Stimulated activated naive CD8-positive, alpha-beta T cell treated with anti-CD3 and anti-CD28 coated beads, Interleukin-15, amount 100 ng/mL, for 72 hours (primary cell): ENCODE measurements at regions not wholly inside any gene's neighbourhood (a gene's known extent, or its start where the extent isn't known, plus 50 kb on each side); places are given as distances from the start of the nearest gene placed in this dataset.

Experiments used
- ATAC-seq: fragments of 150-1000 bp; cut with Tn5 transposase; 2 replicates; pipeline ENCODE4 v1.10.0; 2021; ENCODE audit warnings: mild to moderate bottlenecking, moderate library complexity
- DNase-seq, 2 donors: peaks; one replicate each; pipeline ENCODE4 v3.0.0; 2021 to 2022
- H3K27ac Mint-ChIP-seq, 2 donors: one replicate each; pipeline ENCODE4 v1.8.0; 2022; ENCODE audit warnings: mild to moderate bottlenecking in 2 of 2, mixed read lengths in 2 of 2, moderate library complexity in 2 of 2
- H3K27me3 Mint-ChIP-seq: one replicate; pipeline ENCODE4 v1.8.0; 2022; ENCODE audit warnings: mixed read lengths
- H3K4me1 Mint-ChIP-seq: one replicate; pipeline ENCODE4 v1.8.0; 2022; ENCODE audit warnings: mild to moderate bottlenecking, mixed read lengths
- H3K4me3 Mint-ChIP-seq, 2 donors: one replicate each; pipeline ENCODE4 v1.8.0; 2022; ENCODE audit warnings: mild to moderate bottlenecking in 2 of 2, mixed read lengths in 2 of 2, moderate library complexity in 1 of 2
- H3K9me3 Mint-ChIP-seq, 2 donors: one replicate each; pipeline ENCODE4 v1.8.0; 2022; ENCODE audit warnings: mixed read lengths in 2 of 2

- Mint-ChIP-seq H3K4me3 (no peak overlapping the region), H3K27me3 (peaks cover 6% of the 10 kb centered on the region), H3K9me3 (no peaks in the 10 kb centered on the region), H3K4me1 (no peaks in the 10 kb centered on the region), H3K27ac (no peak overlapping the region)
- no peak for ATAC-seq
- DNase-seq: no peak
These were observed 483.2 kb upstream of the BRINP1 start for GRCh38 chr9:119852390-119852789.

GRCh38 chr9:119844431-119844830 is 475.2 kb upstream of the BRINP1 start:
- Mint-ChIP-seq H3K4me3 (no peak overlapping the region), H3K9me3 (no peaks in the 10 kb centered on the region), H3K27ac (peak overlapping the region in 1 of 2 donors; percentile 69), H3K27me3 (no peaks in the 10 kb centered on the region), H3K4me1 (no peaks in the 10 kb centered on the region)
- DNase-seq: no peak
- no peak for ATAC-seq

- H3K4me1 Mint-ChIP-seq: no peaks in the 10 kb centered on the region
- DNase-seq (no peak), ATAC-seq (no peak)
- H3K27ac Mint-ChIP-seq: no peak overlapping the region
- H3K4me3 Mint-ChIP-seq: no peak overlapping the region
- no peaks in the 10 kb centered on the region for H3K27me3 Mint-ChIP-seq
- no peaks in the 10 kb centered on the region for H3K9me3 Mint-ChIP-seq
These were observed 471.8 kb upstream of the BRINP1 start for GRCh38 chr9:119841016-119841415.

- ATAC-seq (no peak), DNase-seq (no peak)
- Mint-ChIP-seq H3K4me3 (no peak overlapping the region), H3K4me1 (no peaks in the 10 kb centered on the region), H3K27ac (no peak overlapping the region), H3K9me3 (no peaks in the 10 kb centered on the region), H3K27me3 (no peaks in the 10 kb centered on the region)
These were observed 470.7 kb upstream of the BRINP1 start for GRCh38 chr9:119839888-119840287.

GRCh38 chr9:119838210-119838609 is 469.0 kb upstream of the BRINP1 start:
- Mint-ChIP-seq H3K4me3 (no peak overlapping the region), H3K27ac (no peak overlapping the region), H3K27me3 (no peaks in the 10 kb centered on the region), H3K4me1 (no peaks in the 10 kb centered on the region), H3K9me3 (no peaks in the 10 kb centered on the region)
- ATAC-seq (no peak), DNase-seq (no peak)

GRCh38 chr9:119836036-119836435 is 466.8 kb upstream of the BRINP1 start:
- H3K4me1 Mint-ChIP-seq: no peaks in the 10 kb centered on the region
- ATAC-seq (no peak), DNase-seq (no peak)
- H3K9me3 Mint-ChIP-seq: no peaks in the 10 kb centered on the region
- H3K27me3 Mint-ChIP-seq: no peaks in the 10 kb centered on the region
- no peak overlapping the region for H3K27ac Mint-ChIP-seq
- no peak overlapping the region for H3K4me3 Mint-ChIP-seq

GRCh38 chr9:119834064-119834620 is 464.9 kb upstream of the BRINP1 start:
- no peak overlapping the region for H3K27ac Mint-ChIP-seq
- no peak overlapping the region for H3K4me3 Mint-ChIP-seq
- ATAC-seq (no peak), DNase-seq (no peak)
- H3K4me1 Mint-ChIP-seq: no peaks in the 10 kb centered on the region
- H3K27me3 Mint-ChIP-seq: no peaks in the 10 kb centered on the region
- no peaks in the 10 kb centered on the region for H3K9me3 Mint-ChIP-seq

GRCh38 chr9:119831309-119831708 is 462.1 kb upstream of the BRINP1 start:
- no peaks in the 10 kb centered on the region for H3K9me3 Mint-ChIP-seq
- H3K4me1 Mint-ChIP-seq: no peaks in the 10 kb centered on the region
- no peak for ATAC-seq
- no peak overlapping the region for H3K4me3 Mint-ChIP-seq
- DNase-seq: no peak
- H3K27ac Mint-ChIP-seq: no peak overlapping the region
- no peaks in the 10 kb centered on the region for H3K27me3 Mint-ChIP-seq

- H3K27me3 Mint-ChIP-seq: no peaks in the 10 kb centered on the region
- H3K4me1 Mint-ChIP-seq: no peaks in the 10 kb centered on the region
- ATAC-seq (no peak), DNase-seq (no peak)
- H3K27ac Mint-ChIP-seq: no peak overlapping the region
- no peaks in the 10 kb centered on the region for H3K9me3 Mint-ChIP-seq
- no peak overlapping the region for H3K4me3 Mint-ChIP-seq
These were observed 460.5 kb upstream of the BRINP1 start for GRCh38 chr9:119829748-119830147.

GRCh38 chr9:119829186-119829585 is 460.0 kb upstream of the BRINP1 start:
- DNase-seq (no peak), ATAC-seq (no peak)
- H3K27ac Mint-ChIP-seq: no peak overlapping the region
- no peaks in the 10 kb centered on the region for H3K9me3 Mint-ChIP-seq
- no peaks in the 10 kb centered on the region for H3K27me3 Mint-ChIP-seq
- H3K4me1 Mint-ChIP-seq: no peaks in the 10 kb centered on the region
- H3K4me3 Mint-ChIP-seq: no peak overlapping the region

- no peak for DNase-seq
- Mint-ChIP-seq H3K9me3 (no peaks in the 10 kb centered on the region), H3K27me3 (no peaks in the 10 kb centered on the region), H3K4me3 (no peak overlapping the region), H3K4me1 (no peaks in the 10 kb centered on the region), H3K27ac (no peak overlapping the region)
- ATAC-seq: no peak
These were observed 458.3 kb upstream of the BRINP1 start for GRCh38 chr9:119827526-119827925.

- H3K27me3 Mint-ChIP-seq: no peaks in the 10 kb centered on the region
- H3K9me3 Mint-ChIP-seq: no peaks in the 10 kb centered on the region
- H3K4me1 Mint-ChIP-seq: no peaks in the 10 kb centered on the region
- no peak overlapping the region for H3K27ac Mint-ChIP-seq
- ATAC-seq (no peak), DNase-seq (no peak)
- H3K4me3 Mint-ChIP-seq: no peak overlapping the region
These were observed 457.9 kb upstream of the BRINP1 start for GRCh38 chr9:119827126-119827525.

GRCh38 chr9:119818726-119819435 is 449.6 kb upstream of the BRINP1 start:
- no peak for ATAC-seq
- no peak for DNase-seq
- H3K4me1 Mint-ChIP-seq: no peaks in the 10 kb centered on the region
- H3K9me3 Mint-ChIP-seq: peaks cover 0 to 5% of the 10 kb centered on the region in 2 donors
- H3K27me3 Mint-ChIP-seq: no peaks in the 10 kb centered on the region
- H3K27ac Mint-ChIP-seq: no peak overlapping the region
- no peak overlapping the region for H3K4me3 Mint-ChIP-seq

- no peak overlapping the region for H3K4me3 Mint-ChIP-seq
- H3K9me3 Mint-ChIP-seq: peaks cover 0 to 6% of the 10 kb centered on the region in 2 donors
These were observed 441.6 kb upstream of the BRINP1 start for GRCh38 chr9:119810645-119811429.

GRCh38 chr9:119803679-119804078 is 434.4 kb upstream of the BRINP1 start:
- no peak for DNase-seq
- no peaks in the 10 kb centered on the region for H3K4me1 Mint-ChIP-seq
- H3K9me3 Mint-ChIP-seq: peaks cover 0 to 4% of the 10 kb centered on the region in 2 donors

More at GRCh38 chr9:119810645-119811429, 441.6 kb upstream of the BRINP1 start:
- H3K27ac Mint-ChIP-seq: no peak overlapping the region
- no peaks in the 10 kb centered on the region for H3K4me1 Mint-ChIP-seq
- ATAC-seq: no peak
- DNase-seq: no peak
- peaks cover 7% of the 10 kb centered on the region for H3K27me3 Mint-ChIP-seq

GRCh38 chr9:119802621-119803020 is 433.4 kb upstream of the BRINP1 start:
- DNase-seq: no peak
- H3K27me3 Mint-ChIP-seq: no peaks in the 10 kb centered on the region
- H3K4me1 Mint-ChIP-seq: no peaks in the 10 kb centered on the region
- H3K9me3 Mint-ChIP-seq: peaks cover 0 to 4% of the 10 kb centered on the region in 2 donors
- ATAC-seq: no peak
- no peak overlapping the region for H3K4me3 Mint-ChIP-seq
- no peak overlapping the region for H3K27ac Mint-ChIP-seq

More at GRCh38 chr9:119803679-119804078, 434.4 kb upstream of the BRINP1 start:
- no peak overlapping the region for H3K4me3 Mint-ChIP-seq
- H3K27me3 Mint-ChIP-seq: no peaks in the 10 kb centered on the region
- ATAC-seq: no peak
- H3K27ac Mint-ChIP-seq: no peak overlapping the region
